GM23338 (cell line): ENCODE measurements at regions not wholly inside any gene's neighbourhood (a gene's known extent, or its start where the extent isn't known, plus 50 kb on each side); places are given as distances from the start of the nearest gene placed in this dataset.

Source experiments
- CTCF ChIP-seq, 2 experiments: fragments of 200-600 bp in 1 of 2; sonication (generic) in 1 of 2; conservative IDR thresholded peaks; 2 replicates each; pipeline versions ENCODE4 v1.5.1 to v1.6.1; 2016 to 2017; ENCODE audit warnings: antibody characterized with exemption in 2 of 2, low read depth in 2 of 2, mild to moderate bottlenecking in 2 of 2, moderate library complexity in 1 of 2
- ETS1 ChIP-seq: IDR thresholded peaks from 2 replicates; pipeline ENCODE4 v1.6.1; 2016; ENCODE audit warnings: antibody characterized with exemption
- NANOG ChIP-seq: IDR thresholded peaks from 2 replicates; pipeline ENCODE4 v1.6.1; 2016; ENCODE audit warnings: antibody characterized with exemption, borderline replicate concordance
- POLR2AphosphoS5 ChIP-seq: IDR thresholded peaks from 2 replicates; pipeline ENCODE4 v1.6.1; 2016; ENCODE audit warnings: antibody characterized with exemption, low read depth
- REST ChIP-seq: IDR thresholded peaks from one replicate; pipeline ENCODE4 v1.6.1; 2018; ENCODE audit warnings: antibody characterized with exemption; ENCODE audit not compliant: unreplicated experiment
- ZNF114 ChIP-seq: fragments of 250-450 bp; sonication (Bioruptor Pico); IDR thresholded peaks from 2 replicates; pipeline ENCODE4 v1.5.0; 2020; ENCODE audit warnings: mild to moderate bottlenecking, moderate library complexity

- TF ChIP-seq CTCF (conservative IDR thresholded peaks at IDR 0.05; ENCODE audit: low read depth in 2 of 2): no peak
- TF ChIP-seq NANOG: no peak
- TF ChIP-seq POLR2AphosphoS5: no peak
- TF ChIP-seq REST: no peak
- TF ChIP-seq ETS1: no peak
- no peak for TF ChIP-seq ZNF114
These were observed 265.2 kb downstream of the KCNRG start for GRCh38 chr13:50280441-50280937.
